Stomach (tissue), 4 donors: ENCODE measurements at regions not wholly inside any gene's neighbourhood (a gene's known extent, or its start where the extent isn't known, plus 50 kb on each side); places are given as distances from the start of the nearest gene placed in this dataset.

ENCODE experiments used
- CTCF ChIP-seq, 7 experiments: fragments of 450-650 bp in 4 of 7; fragments of 200-600 bp in 3 of 7; sonication (generic) in 3 of 7; IDR thresholded peaks; one replicate each; pipeline ENCODE4 v1.5.1; 2016 to 2019; ENCODE audit warnings: antibody characterized with exemption in 7 of 7, control low read depth in 2 of 7, mild to moderate bottlenecking in 1 of 7
- EP300 ChIP-seq: sonication (generic); formaldehyde crosslinking; IDR thresholded peaks from one replicate; pipeline ENCODE4 v1.6.1; 2017; ENCODE audit warnings: antibody characterized with exemption
- POLR2A ChIP-seq, 4 donors: fragments of 450-650 bp; IDR thresholded peaks; one replicate each; pipeline ENCODE4 v1.6.1; 2016; ENCODE audit warnings: antibody characterized with exemption in 4 of 4, control low read depth in 2 of 4, mild to moderate bottlenecking in 1 of 4, moderate library complexity in 1 of 4
- POLR2AphosphoS5 ChIP-seq, 3 donors: sonication (generic); formaldehyde crosslinking; IDR thresholded peaks; one replicate each; pipeline ENCODE4 v1.6.1; 2016; ENCODE audit warnings: antibody characterized with exemption in 3 of 3

GRCh38 chrX:146921204-146921603 is 106.7 kb upstream of the CXorf51A start:
- TF ChIP-seq POLR2A (IDR thresholded peaks at IDR 0.05) (no peak), POLR2AphosphoS5 (IDR thresholded peaks at IDR 0.05) (no peak), CTCF (IDR thresholded peaks at IDR 0.05) (no peak), EP300 (no peak)
